ENCODE measurements at regions not wholly inside any gene's neighbourhood (a gene's known extent, or its start where the extent isn't known, plus 50 kb on each side); places are given as distances from the start of the nearest gene placed in this dataset.
"Not testable (repeated sequence)": the region's sequence is repeated elsewhere in the genome, so short reads cannot be mapped to it uniquely, and the experiment has no call there.

GRCh38 chr17:63298916-63299315 lies 147.2 kb downstream of the CYB561 start:
- H3K4me1 ChIP-seq (ENCODE audit: insufficient read depth, low read length); H3K4me1 Mint-ChIP-seq; H3K27me3 ChIP-seq (ENCODE audit: insufficient read depth, low read length); H3K27me3 Mint-ChIP-seq; DNase-seq; H3K36me3 ChIP-seq (ENCODE audit: insufficient read depth, low read length); H3K27ac Mint-ChIP-seq; H3K9me3 ChIP-seq (ENCODE audit: control insufficient read depth in 1 of 2, low read length in 2 of 2); H3K27ac ChIP-seq (ENCODE audit: low read depth, low read length); intact Hi-C loops (cut with micrococcal nuclease); CTCF ChIA-PET (ENCODE audit: partially characterized antibody); H3K4me3 ChIP-seq (ENCODE audit: low read length in 2 of 2); POLR2A ChIA-PET (ENCODE audit: partially characterized antibody): not testable (repeated sequence)
- Mint-ChIP-seq H3K9me3 (peaks cover 2 to 55% (median 40%) of the 10 kb centered on the region in 8 donors), H3K36me3 (peaks cover 15 to 48% of the 10 kb centered on the region in 2 donors), H3K4me3 (peak overlapping the region in 1 of 8 donors; percentile 51)

- Histone ChIP-seq H3K4me1 (ENCODE audit: insufficient read depth, low read length) (no peaks in the 10 kb centered on the region), H3K4me3 (ENCODE audit: low read length in 2 of 2) (no peak overlapping the region), H3K27ac (ENCODE audit: low read depth, low read length) (no peak overlapping the region), H3K27me3 (ENCODE audit: insufficient read depth, low read length) (no peaks in the 10 kb centered on the region), H3K9me3 (ENCODE audit: control insufficient read depth in 1 of 2, low read length in 2 of 2) (no peaks in the 10 kb centered on the region), H3K36me3 (ENCODE audit: insufficient read depth, low read length) (no peaks in the 10 kb centered on the region)
- Mint-ChIP-seq H3K36me3 (peaks cover 6 to 20% of the 10 kb centered on the region in 2 donors), H3K27me3 (no peaks in the 10 kb centered on the region), H3K9me3 (peaks cover 0 to 25% (median 5%) of the 10 kb centered on the region in 8 donors), H3K27ac (no peak overlapping the region), H3K4me3 (no peak overlapping the region), H3K4me1 (no peaks in the 10 kb centered on the region)
- intact Hi-C loops (cut with micrococcal nuclease) = no loop called here
- ChIA-PET CTCF (ENCODE audit: partially characterized antibody) (no interaction called here), POLR2A (ENCODE audit: partially characterized antibody) (no interaction called here)
- DNase-seq = no peak
Measured at GRCh38 chr17:63304704-63305261, 141.3 kb downstream of the CYB561 start.

- intact Hi-C loops (cut with micrococcal nuclease) = no loop called here
- H3K4me1 Mint-ChIP-seq = no peaks in the 10 kb centered on the region
Measured at GRCh38 chr17:63305857-63306256, 140.2 kb downstream of the CYB561 start.

GRCh38 chr17:63306855-63307254 lies 139.3 kb downstream of the CYB561 start:
- intact Hi-C loops (cut with micrococcal nuclease) = no loop called here
- ChIA-PET POLR2A (ENCODE audit: partially characterized antibody) (no interaction called here), CTCF (ENCODE audit: partially characterized antibody) (no interaction called here)
- no peaks in the 10 kb centered on the region for H3K9me3 ChIP-seq (ENCODE audit: control insufficient read depth in 1 of 2, low read length in 2 of 2)
- Mint-ChIP-seq H3K27ac (peak overlapping the region in 1 of 7 donors; percentile 2), H3K27me3 (no peaks in the 10 kb centered on the region), H3K36me3 (peaks cover 5 to 15% of the 10 kb centered on the region in 2 donors), H3K4me3 (no peak overlapping the region), H3K4me1 (no peaks in the 10 kb centered on the region), H3K9me3 (peaks cover 0 to 12% (median 2%) of the 10 kb centered on the region in 8 donors)
- H3K4me1 ChIP-seq (ENCODE audit: insufficient read depth, low read length) = no peaks in the 10 kb centered on the region
- no peaks in the 10 kb centered on the region for H3K36me3 ChIP-seq (ENCODE audit: insufficient read depth, low read length)
- no peak overlapping the region for H3K4me3 ChIP-seq (ENCODE audit: low read length in 2 of 2)
- H3K27me3 ChIP-seq (ENCODE audit: insufficient read depth, low read length) = no peaks in the 10 kb centered on the region
- no peak overlapping the region for H3K27ac ChIP-seq (ENCODE audit: low read depth, low read length)
- no peak for DNase-seq

More at GRCh38 chr17:63305857-63306256, 140.2 kb downstream of the CYB561 start:
- H3K4me3 ChIP-seq (ENCODE audit: low read length in 2 of 2) = no peak overlapping the region
- no peak for DNase-seq
- Mint-ChIP-seq H3K4me3 (no peak overlapping the region), H3K27ac (no peak overlapping the region), H3K9me3 (peaks cover 0 to 21% (median 3%) of the 10 kb centered on the region in 8 donors), H3K27me3 (no peaks in the 10 kb centered on the region), H3K36me3 (peaks cover 5 to 20% of the 10 kb centered on the region in 2 donors)
- no peaks in the 10 kb centered on the region for H3K9me3 ChIP-seq (ENCODE audit: control insufficient read depth in 1 of 2, low read length in 2 of 2)
- no peaks in the 10 kb centered on the region for H3K4me1 ChIP-seq (ENCODE audit: insufficient read depth, low read length)
- CTCF ChIA-PET (ENCODE audit: partially characterized antibody) = no interaction called here
- H3K27ac ChIP-seq (ENCODE audit: low read depth, low read length) = no peak overlapping the region
- H3K36me3 ChIP-seq (ENCODE audit: insufficient read depth, low read length) = no peaks in the 10 kb centered on the region
- H3K27me3 ChIP-seq (ENCODE audit: insufficient read depth, low read length) = no peaks in the 10 kb centered on the region
- POLR2A ChIA-PET (ENCODE audit: partially characterized antibody) = no interaction called here

GRCh38 chr17:63308272-63308671 lies 137.8 kb downstream of the CYB561 start:
- CTCF ChIA-PET (ENCODE audit: partially characterized antibody) = no interaction called here
- no peak overlapping the region for H3K4me3 Mint-ChIP-seq
- intact Hi-C loops (cut with micrococcal nuclease) = no loop called here
- H3K4me1 ChIP-seq (ENCODE audit: insufficient read depth, low read length) = no peaks in the 10 kb centered on the region
- DNase-seq = no peak
- no peaks in the 10 kb centered on the region for H3K4me1 Mint-ChIP-seq
- peaks cover 0 to 5% (median 0%) of the 10 kb centered on the region in 8 donors for H3K9me3 Mint-ChIP-seq
- H3K4me3 ChIP-seq (ENCODE audit: low read length in 2 of 2) = no peak overlapping the region
- no peak overlapping the region for H3K27ac Mint-ChIP-seq
- H3K27ac ChIP-seq (ENCODE audit: low read depth, low read length) = no peak overlapping the region
- no peaks in the 10 kb centered on the region for H3K9me3 ChIP-seq (ENCODE audit: control insufficient read depth in 1 of 2, low read length in 2 of 2)
- H3K27me3 ChIP-seq (ENCODE audit: insufficient read depth, low read length) = no peaks in the 10 kb centered on the region
- peaks cover 5 to 7% of the 10 kb centered on the region in 2 donors for H3K36me3 Mint-ChIP-seq
- POLR2A ChIA-PET (ENCODE audit: partially characterized antibody) = no interaction called here
- H3K36me3 ChIP-seq (ENCODE audit: insufficient read depth, low read length) = no peaks in the 10 kb centered on the region
- H3K27me3 Mint-ChIP-seq = no peaks in the 10 kb centered on the region

GRCh38 chr17:63309021-63309420 lies 137.1 kb downstream of the CYB561 start:
- no peaks in the 10 kb centered on the region for H3K27me3 ChIP-seq (ENCODE audit: insufficient read depth, low read length)
- ChIA-PET POLR2A (ENCODE audit: partially characterized antibody) (no interaction called here), CTCF (ENCODE audit: partially characterized antibody) (no interaction called here)
- no peak overlapping the region for H3K4me3 Mint-ChIP-seq
- no peaks in the 10 kb centered on the region for H3K4me1 ChIP-seq (ENCODE audit: insufficient read depth, low read length)
- peaks cover 4 to 7% of the 10 kb centered on the region in 2 donors for H3K36me3 Mint-ChIP-seq
- no peaks in the 10 kb centered on the region for H3K36me3 ChIP-seq (ENCODE audit: insufficient read depth, low read length)
- intact Hi-C loops (cut with micrococcal nuclease) = no loop called here
- H3K27me3 Mint-ChIP-seq = no peaks in the 10 kb centered on the region
- H3K4me3 ChIP-seq (ENCODE audit: low read length in 2 of 2) = no peak overlapping the region
- H3K9me3 Mint-ChIP-seq = peaks cover 0 to 2% (median 0%) of the 10 kb centered on the region in 8 donors
- no peaks in the 10 kb centered on the region for H3K4me1 Mint-ChIP-seq
- H3K9me3 ChIP-seq (ENCODE audit: control insufficient read depth in 1 of 2, low read length in 2 of 2) = no peaks in the 10 kb centered on the region
- no peak overlapping the region for H3K27ac Mint-ChIP-seq
- no peak for DNase-seq
- no peak overlapping the region for H3K27ac ChIP-seq (ENCODE audit: low read depth, low read length)

- Mint-ChIP-seq H3K4me1 (no peaks in the 10 kb centered on the region), H3K4me3 (no peak overlapping the region), H3K27ac (no peak overlapping the region), H3K9me3 (peaks cover 0 to 2% (median 0%) of the 10 kb centered on the region in 8 donors), H3K27me3 (no peaks in the 10 kb centered on the region), H3K36me3 (peaks cover 12% of the 10 kb centered on the region in 2 donors)
- no peak for DNase-seq
- ChIA-PET CTCF (ENCODE audit: partially characterized antibody) (no interaction called here), POLR2A (ENCODE audit: partially characterized antibody) (no interaction called here)
- H3K36me3 ChIP-seq (ENCODE audit: insufficient read depth, low read length) = no peaks in the 10 kb centered on the region
- H3K27me3 ChIP-seq (ENCODE audit: insufficient read depth, low read length) = no peaks in the 10 kb centered on the region
- intact Hi-C loops (cut with micrococcal nuclease) = no loop called here
- H3K9me3 ChIP-seq (ENCODE audit: control insufficient read depth in 1 of 2, low read length in 2 of 2) = no peaks in the 10 kb centered on the region
- H3K4me1 ChIP-seq (ENCODE audit: insufficient read depth, low read length) = no peaks in the 10 kb centered on the region
- H3K4me3 ChIP-seq (ENCODE audit: low read length in 2 of 2) = no peak overlapping the region
- H3K27ac ChIP-seq (ENCODE audit: low read depth, low read length) = no peak overlapping the region
Measured at GRCh38 chr17:63311416-63311937, 134.6 kb downstream of the CYB561 start.

Data from CD4-positive, alpha-beta memory T cell (primary cell).